ENCODE measurements at regions not wholly inside any gene's neighbourhood (a gene's known extent, or its start where the extent isn't known, plus 50 kb on each side); places are given as distances from the start of the nearest gene placed in this dataset.

- no peaks in the 10 kb centered on the region for H3K9me3 ChIP-seq (ENCODE audit: low read length)
- no peak overlapping the region for H3K9ac ChIP-seq (ENCODE audit: low read length)
- no peaks in the 10 kb centered on the region for H3K36me3 ChIP-seq (ENCODE audit: insufficient read depth, low read length)
- no peak overlapping the region for H3K27ac ChIP-seq (ENCODE audit: low read depth, low read length)
- H3K27me3 ChIP-seq (ENCODE audit: control insufficient read depth in 1 of 2, insufficient read depth in 2 of 2, low read length in 2 of 2), result no peaks in the 10 kb centered on the region
- H3K4me3 ChIP-seq (ENCODE audit: low read depth in 1 of 2, low read length in 2 of 2), result no peak overlapping the region
- peaks cover 7% of the 10 kb centered on the region for H3K4me1 ChIP-seq (ENCODE audit: insufficient read depth, low read length)
These were observed 359.5 kb upstream of the MGMT start for GRCh38 chr10:129107525-129107924.

GRCh38 chr10:129108378-129108777, 358.7 kb upstream of the MGMT start:
- Histone ChIP-seq H3K4me3 (ENCODE audit: low read depth in 1 of 2, low read length in 2 of 2) (no peak overlapping the region), H3K9ac (ENCODE audit: low read length) (no peak overlapping the region), H3K27ac (ENCODE audit: low read depth, low read length) (no peak overlapping the region), H3K9me3 (ENCODE audit: low read length) (no peaks in the 10 kb centered on the region), H3K27me3 (ENCODE audit: control insufficient read depth in 1 of 2, insufficient read depth in 2 of 2, low read length in 2 of 2) (no peaks in the 10 kb centered on the region), H3K36me3 (ENCODE audit: insufficient read depth, low read length) (no peaks in the 10 kb centered on the region), H3K4me1 (ENCODE audit: insufficient read depth, low read length) (peaks cover 6% of the 10 kb centered on the region)

GRCh38 chr10:129108994-129109393, 358.0 kb upstream of the MGMT start:
- H3K9ac ChIP-seq (ENCODE audit: low read length), result no peak overlapping the region
- no peak overlapping the region for H3K27ac ChIP-seq (ENCODE audit: low read depth, low read length)
- no peaks in the 10 kb centered on the region for H3K9me3 ChIP-seq (ENCODE audit: low read length)
- peaks cover 4% of the 10 kb centered on the region for H3K4me1 ChIP-seq (ENCODE audit: insufficient read depth, low read length)
- H3K4me3 ChIP-seq (ENCODE audit: low read depth in 1 of 2, low read length in 2 of 2), result no peak overlapping the region
- H3K36me3 ChIP-seq (ENCODE audit: insufficient read depth, low read length), result no peaks in the 10 kb centered on the region
- no peaks in the 10 kb centered on the region for H3K27me3 ChIP-seq (ENCODE audit: control insufficient read depth in 1 of 2, insufficient read depth in 2 of 2, low read length in 2 of 2)

GRCh38 chr10:129110780-129111179, 356.3 kb upstream of the MGMT start:
- Histone ChIP-seq H3K27me3 (ENCODE audit: control insufficient read depth in 1 of 2, insufficient read depth in 2 of 2, low read length in 2 of 2) (no peaks in the 10 kb centered on the region), H3K9ac (ENCODE audit: low read length) (no peak overlapping the region)

GRCh38 chr10:129111922-129112321, 355.1 kb upstream of the MGMT start:
- H3K9me3 ChIP-seq (ENCODE audit: low read length), result no peaks in the 10 kb centered on the region
- H3K9ac ChIP-seq (ENCODE audit: low read length), result no peak overlapping the region
- H3K27ac ChIP-seq (ENCODE audit: low read depth, low read length), result no peak overlapping the region
- no peaks in the 10 kb centered on the region for H3K27me3 ChIP-seq (ENCODE audit: control insufficient read depth in 1 of 2, insufficient read depth in 2 of 2, low read length in 2 of 2)
- no peak overlapping the region for H3K4me3 ChIP-seq (ENCODE audit: low read depth in 1 of 2, low read length in 2 of 2)
- no peaks in the 10 kb centered on the region for H3K36me3 ChIP-seq (ENCODE audit: insufficient read depth, low read length)
- no peaks in the 10 kb centered on the region for H3K4me1 ChIP-seq (ENCODE audit: insufficient read depth, low read length)

More at GRCh38 chr10:129110780-129111179, 356.3 kb upstream of the MGMT start:
- Histone ChIP-seq H3K27ac (ENCODE audit: low read depth, low read length) (no peak overlapping the region), H3K4me1 (ENCODE audit: insufficient read depth, low read length) (no peaks in the 10 kb centered on the region), H3K4me3 (ENCODE audit: low read depth in 1 of 2, low read length in 2 of 2) (no peak overlapping the region), H3K9me3 (ENCODE audit: low read length) (no peaks in the 10 kb centered on the region), H3K36me3 (ENCODE audit: insufficient read depth, low read length) (no peaks in the 10 kb centered on the region)

- H3K36me3 ChIP-seq (ENCODE audit: insufficient read depth, low read length), result no peaks in the 10 kb centered on the region
- no peak overlapping the region for H3K9ac ChIP-seq (ENCODE audit: low read length)
- no peaks in the 10 kb centered on the region for H3K27me3 ChIP-seq (ENCODE audit: control insufficient read depth in 1 of 2, insufficient read depth in 2 of 2, low read length in 2 of 2)
- H3K4me3 ChIP-seq (ENCODE audit: low read depth in 1 of 2, low read length in 2 of 2), result no peak overlapping the region
- H3K4me1 ChIP-seq (ENCODE audit: insufficient read depth, low read length), result no peaks in the 10 kb centered on the region
- no peaks in the 10 kb centered on the region for H3K9me3 ChIP-seq (ENCODE audit: low read length)
- no peak overlapping the region for H3K27ac ChIP-seq (ENCODE audit: low read depth, low read length)
These were observed 352.5 kb upstream of the MGMT start for GRCh38 chr10:129114588-129114987.

- Histone ChIP-seq H3K4me1 (ENCODE audit: insufficient read depth, low read length) (no peaks in the 10 kb centered on the region), H3K27ac (ENCODE audit: low read depth, low read length) (no peak overlapping the region), H3K9ac (ENCODE audit: low read length) (no peak overlapping the region), H3K36me3 (ENCODE audit: insufficient read depth, low read length) (no peaks in the 10 kb centered on the region), H3K4me3 (ENCODE audit: low read depth in 1 of 2, low read length in 2 of 2) (no peak overlapping the region), H3K9me3 (ENCODE audit: low read length) (no peaks in the 10 kb centered on the region), H3K27me3 (ENCODE audit: control insufficient read depth in 1 of 2, insufficient read depth in 2 of 2, low read length in 2 of 2) (no peaks in the 10 kb centered on the region)
These were observed 350.7 kb upstream of the MGMT start for GRCh38 chr10:129116371-129116770.

GRCh38 chr10:129120441-129120840, 346.6 kb upstream of the MGMT start:
- H3K4me1 ChIP-seq (ENCODE audit: insufficient read depth, low read length), result no peaks in the 10 kb centered on the region
- H3K4me3 ChIP-seq (ENCODE audit: low read depth in 1 of 2, low read length in 2 of 2), result no peak overlapping the region
- no peak overlapping the region for H3K9ac ChIP-seq (ENCODE audit: low read length)
- H3K27ac ChIP-seq (ENCODE audit: low read depth, low read length), result no peak overlapping the region
- H3K9me3 ChIP-seq (ENCODE audit: low read length), result no peaks in the 10 kb centered on the region
- H3K27me3 ChIP-seq (ENCODE audit: control insufficient read depth in 1 of 2, insufficient read depth in 2 of 2, low read length in 2 of 2), result no peaks in the 10 kb centered on the region
- no peaks in the 10 kb centered on the region for H3K36me3 ChIP-seq (ENCODE audit: insufficient read depth, low read length)

- Histone ChIP-seq H3K9me3 (ENCODE audit: low read length) (peaks cover 3% of the 10 kb centered on the region), H3K9ac (ENCODE audit: low read length) (no peak overlapping the region), H3K27me3 (ENCODE audit: control insufficient read depth in 1 of 2, insufficient read depth in 2 of 2, low read length in 2 of 2) (no peaks in the 10 kb centered on the region), H3K4me1 (ENCODE audit: insufficient read depth, low read length) (no peaks in the 10 kb centered on the region), H3K27ac (ENCODE audit: low read depth, low read length) (no peak overlapping the region), H3K36me3 (ENCODE audit: insufficient read depth, low read length) (no peaks in the 10 kb centered on the region), H3K4me3 (ENCODE audit: low read depth in 1 of 2, low read length in 2 of 2) (no peak overlapping the region)
These were observed 344.2 kb upstream of the MGMT start for GRCh38 chr10:129122846-129123245.

- H3K4me1 ChIP-seq (ENCODE audit: insufficient read depth, low read length), result no peaks in the 10 kb centered on the region
- H3K27ac ChIP-seq (ENCODE audit: low read depth, low read length), result no peak overlapping the region
- H3K27me3 ChIP-seq (ENCODE audit: control insufficient read depth in 1 of 2, insufficient read depth in 2 of 2, low read length in 2 of 2), result no peaks in the 10 kb centered on the region
- H3K9ac ChIP-seq (ENCODE audit: low read length), result no peak overlapping the region
- peaks cover 3% of the 10 kb centered on the region for H3K9me3 ChIP-seq (ENCODE audit: low read length)
- H3K36me3 ChIP-seq (ENCODE audit: insufficient read depth, low read length), result no peaks in the 10 kb centered on the region
- no peak overlapping the region for H3K4me3 ChIP-seq (ENCODE audit: low read depth in 1 of 2, low read length in 2 of 2)
These were observed 343.6 kb upstream of the MGMT start for GRCh38 chr10:129123428-129123827.

- Histone ChIP-seq H3K4me1 (ENCODE audit: insufficient read depth, low read length) (no peaks in the 10 kb centered on the region), H3K4me3 (ENCODE audit: low read depth in 1 of 2, low read length in 2 of 2) (no peak overlapping the region), H3K27ac (ENCODE audit: low read depth, low read length) (no peak overlapping the region), H3K9ac (ENCODE audit: low read length) (no peak overlapping the region), H3K9me3 (ENCODE audit: low read length) (peaks cover 3% of the 10 kb centered on the region), H3K36me3 (ENCODE audit: insufficient read depth, low read length) (no peaks in the 10 kb centered on the region), H3K27me3 (ENCODE audit: control insufficient read depth in 1 of 2, insufficient read depth in 2 of 2, low read length in 2 of 2) (no peaks in the 10 kb centered on the region)
These were observed 340.1 kb upstream of the MGMT start for GRCh38 chr10:129126982-129127381.

- Histone ChIP-seq H3K9ac (ENCODE audit: low read length) (no peak overlapping the region), H3K27ac (ENCODE audit: low read depth, low read length) (no peak overlapping the region), H3K4me3 (ENCODE audit: low read depth in 1 of 2, low read length in 2 of 2) (no peak overlapping the region), H3K4me1 (ENCODE audit: insufficient read depth, low read length) (no peaks in the 10 kb centered on the region), H3K27me3 (ENCODE audit: control insufficient read depth in 1 of 2, insufficient read depth in 2 of 2, low read length in 2 of 2) (no peaks in the 10 kb centered on the region), H3K9me3 (ENCODE audit: low read length) (no peaks in the 10 kb centered on the region), H3K36me3 (ENCODE audit: insufficient read depth, low read length) (no peaks in the 10 kb centered on the region)
These were observed 335.4 kb upstream of the MGMT start for GRCh38 chr10:129131457-129132132.

Data from muscle layer of colon (tissue), 2 donors.